ENCODE measurements at regions not wholly inside any gene's neighbourhood (a gene's known extent, or its start where the extent isn't known, plus 50 kb on each side); places are given as distances from the start of the nearest gene placed in this dataset.

GRCh38 chr22:27482402-27482801, 319.2 kb downstream of the MN1 start:
- no peak for DNase-seq (ENCODE audit: low read depth)
- no peak overlapping the region for H3K4me3 ChIP-seq (ENCODE audit: low read length)
- TF ChIP-seq, protein P1, sequence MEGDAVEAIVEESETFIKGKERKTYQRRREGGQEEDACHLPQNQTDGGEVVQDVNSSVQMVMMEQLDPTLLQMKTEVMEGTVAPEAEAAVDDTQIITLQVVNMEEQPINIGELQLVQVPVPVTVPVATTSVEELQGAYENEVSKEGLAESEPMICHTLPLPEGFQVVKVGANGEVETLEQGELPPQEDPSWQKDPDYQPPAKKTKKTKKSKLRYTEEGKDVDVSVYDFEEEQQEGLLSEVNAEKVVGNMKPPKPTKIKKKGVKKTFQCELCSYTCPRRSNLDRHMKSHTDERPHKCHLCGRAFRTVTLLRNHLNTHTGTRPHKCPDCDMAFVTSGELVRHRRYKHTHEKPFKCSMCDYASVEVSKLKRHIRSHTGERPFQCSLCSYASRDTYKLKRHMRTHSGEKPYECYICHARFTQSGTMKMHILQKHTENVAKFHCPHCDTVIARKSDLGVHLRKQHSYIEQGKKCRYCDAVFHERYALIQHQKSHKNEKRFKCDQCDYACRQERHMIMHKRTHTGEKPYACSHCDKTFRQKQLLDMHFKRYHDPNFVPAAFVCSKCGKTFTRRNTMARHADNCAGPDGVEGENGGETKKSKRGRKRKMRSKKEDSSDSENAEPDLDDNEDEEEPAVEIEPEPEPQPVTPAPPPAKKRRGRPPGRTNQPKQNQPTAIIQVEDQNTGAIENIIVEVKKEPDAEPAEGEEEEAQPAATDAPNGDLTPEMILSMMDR (conservative IDR thresholded peaks at IDR 0.05; ENCODE audit: low read length): no peak

DNA sequence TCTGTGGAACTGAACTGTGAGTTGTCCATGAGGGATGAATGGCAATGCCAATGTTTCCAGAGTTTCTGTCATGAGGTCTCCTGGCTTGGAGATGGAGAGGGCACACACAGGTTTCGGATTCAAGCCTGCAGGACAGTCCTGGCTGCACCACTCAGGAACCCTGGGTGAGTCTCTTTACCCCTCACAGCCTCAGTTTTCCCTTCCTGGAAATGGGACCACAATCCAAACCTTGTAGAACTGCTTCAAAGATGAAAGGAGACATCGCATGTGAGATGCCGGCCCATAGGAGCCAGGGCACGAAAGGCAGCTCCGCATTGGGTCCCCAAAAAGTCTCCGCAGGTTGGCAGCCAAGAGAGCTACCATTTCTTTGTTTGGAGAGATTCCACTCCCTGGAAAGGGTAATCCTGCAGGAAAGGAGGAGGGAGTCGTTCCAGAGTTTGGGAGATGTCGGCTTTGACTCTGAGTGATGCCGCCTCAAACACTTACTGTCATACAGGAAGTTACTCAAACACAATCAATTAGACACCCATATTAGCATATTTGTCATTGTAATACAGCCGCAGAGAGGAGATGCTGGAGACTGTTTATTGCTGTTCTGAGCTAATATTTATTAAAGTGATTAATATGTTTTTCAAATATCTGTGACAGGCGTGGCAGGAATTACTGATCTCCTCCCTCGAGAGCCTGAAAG, 318.3 kb downstream of the MN1 start:
- no peak overlapping the region for H3K4me3 ChIP-seq (ENCODE audit: low read length)
- no peak for DNase-seq (ENCODE audit: low read depth)
- TF ChIP-seq, protein P1 (conservative IDR thresholded peaks at IDR 0.05; ENCODE audit: low read length): no peak

DNA sequence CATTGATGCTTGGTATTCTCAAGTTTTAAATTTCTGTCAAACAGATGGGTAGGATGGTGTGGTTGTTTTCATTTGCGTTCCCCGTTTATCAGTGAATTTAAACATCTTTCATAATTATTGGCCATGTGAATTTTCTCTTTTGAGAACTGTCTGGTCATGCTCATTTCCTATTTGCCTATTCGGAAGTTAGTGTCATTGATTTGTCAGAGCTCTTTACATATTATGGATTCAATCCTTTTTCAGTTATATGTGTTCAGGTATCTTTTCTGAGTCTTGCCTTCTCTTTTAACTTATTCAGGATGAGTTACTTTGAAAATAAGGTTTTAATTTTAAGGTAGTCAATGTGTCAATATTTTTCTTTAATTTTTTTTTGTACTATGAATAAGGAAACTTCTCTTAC, 315.7 kb downstream of the MN1 start:
- TF ChIP-seq, protein P1 (conservative IDR thresholded peaks at IDR 0.05; ENCODE audit: low read length): no peak
- H3K4me3 ChIP-seq (ENCODE audit: low read length): no peak overlapping the region
- no peak for DNase-seq (ENCODE audit: low read depth)

DNA sequence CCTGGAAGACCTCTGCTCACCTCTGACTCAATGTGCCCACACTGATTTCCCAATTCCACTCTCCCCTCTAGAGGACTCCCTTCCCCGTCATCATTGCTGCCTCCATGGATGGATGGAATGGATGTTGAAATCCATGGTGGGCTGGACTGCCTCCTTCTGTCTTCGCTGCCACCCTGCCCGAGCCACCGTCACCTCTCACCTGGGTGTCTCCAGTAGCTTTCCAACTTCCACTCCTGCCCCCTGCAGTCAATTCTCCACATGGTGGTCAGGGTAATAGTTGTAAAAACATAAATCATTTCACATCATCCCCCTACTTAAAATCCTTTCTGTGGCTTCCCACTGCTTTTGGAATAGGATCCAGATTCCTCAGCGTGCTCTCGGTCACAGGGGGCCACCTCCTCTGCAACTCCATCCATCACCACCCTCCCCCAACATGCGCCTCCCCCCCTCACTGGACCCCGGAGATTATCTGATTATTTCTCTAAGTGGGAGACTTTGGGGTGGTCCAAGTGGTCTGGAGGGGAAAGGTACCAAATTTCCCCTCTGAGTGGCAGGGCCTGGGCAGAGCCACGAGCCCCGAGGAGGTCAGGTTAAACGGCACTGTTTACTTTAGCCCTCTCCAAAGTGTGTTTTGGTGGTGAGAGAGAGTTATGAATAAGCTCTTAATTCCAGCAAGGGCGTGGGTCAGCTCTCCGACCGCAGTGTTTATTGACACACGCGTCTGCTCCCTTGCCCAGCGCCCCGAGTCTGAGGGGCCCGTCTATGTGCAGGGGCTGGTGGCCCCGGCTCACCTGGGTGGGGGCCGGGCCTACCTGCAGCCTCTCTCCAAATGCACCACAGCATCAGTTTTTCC, 313.7 kb downstream of the MN1 start:
- TF ChIP-seq, protein P1 (conservative IDR thresholded peaks at IDR 0.05; ENCODE audit: low read length): no peak
- no peak overlapping the region for H3K4me3 ChIP-seq (ENCODE audit: low read length)
- DNase-seq (ENCODE audit: low read depth): no peak

DNA sequence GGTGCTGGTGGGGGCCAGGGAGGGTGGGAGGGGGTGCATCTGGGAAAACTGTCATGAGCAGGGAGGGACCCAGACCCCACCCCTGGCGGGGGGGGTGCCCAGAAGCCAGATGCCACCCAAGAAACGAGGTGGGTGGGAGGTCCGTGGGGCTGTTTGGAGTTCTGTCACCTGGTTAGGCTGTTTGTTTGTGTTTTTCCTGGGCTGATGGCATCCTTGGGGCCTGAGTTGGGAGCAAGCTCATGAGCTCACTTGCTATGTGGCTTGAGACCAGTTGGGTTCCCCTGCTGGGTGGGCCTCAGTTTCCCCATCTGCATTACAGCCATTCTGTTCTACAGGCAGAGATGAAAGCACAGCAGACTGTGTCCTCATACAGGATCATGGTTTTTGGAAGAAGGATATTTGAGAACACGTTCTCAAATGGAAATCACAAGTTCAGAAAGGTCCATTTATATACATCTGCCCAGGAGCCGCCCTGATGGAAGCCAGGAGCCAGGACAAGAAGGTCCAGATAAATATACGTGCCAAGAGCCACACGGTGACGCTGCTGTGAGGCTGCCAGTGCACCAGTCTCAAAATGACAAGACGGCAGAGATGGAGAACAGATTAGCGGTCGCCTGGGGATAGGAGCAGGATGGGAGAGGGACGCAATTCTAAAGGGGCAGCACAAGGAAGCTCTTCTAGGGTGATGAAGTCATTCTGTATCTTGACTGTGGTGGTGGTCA, 312.9 kb downstream of the MN1 start:
- TF ChIP-seq, protein P1 (conservative IDR thresholded peaks at IDR 0.05; ENCODE audit: low read length): no peak; the same call in 1 of the 2 replicates
- no peak overlapping the region for H3K4me3 ChIP-seq (ENCODE audit: low read length)
- DNase-seq (ENCODE audit: low read depth): no peak

GRCh38 chr22:27489178-27489675, 312.3 kb downstream of the MN1 start:
- no peak overlapping the region for H3K4me3 ChIP-seq (ENCODE audit: low read length)
- no peak for DNase-seq (ENCODE audit: low read depth)
- TF ChIP-seq, protein P1 (conservative IDR thresholded peaks at IDR 0.05; ENCODE audit: low read length): no peak

Measured in AG10803 (cell line).